Activated CD4-positive, alpha-beta T cell treated with anti-CD3 and anti-CD28 coated beads for 1 hour (primary cell): ENCODE measurements at regions not wholly inside any gene's neighbourhood (a gene's known extent, or its start where the extent isn't known, plus 50 kb on each side); places are given as distances from the start of the nearest gene placed in this dataset.

Source experiments
- DNase-seq: peaks from one replicate; pipeline ENCODE4 v3.0.0-alpha.2; 2020

DNA sequence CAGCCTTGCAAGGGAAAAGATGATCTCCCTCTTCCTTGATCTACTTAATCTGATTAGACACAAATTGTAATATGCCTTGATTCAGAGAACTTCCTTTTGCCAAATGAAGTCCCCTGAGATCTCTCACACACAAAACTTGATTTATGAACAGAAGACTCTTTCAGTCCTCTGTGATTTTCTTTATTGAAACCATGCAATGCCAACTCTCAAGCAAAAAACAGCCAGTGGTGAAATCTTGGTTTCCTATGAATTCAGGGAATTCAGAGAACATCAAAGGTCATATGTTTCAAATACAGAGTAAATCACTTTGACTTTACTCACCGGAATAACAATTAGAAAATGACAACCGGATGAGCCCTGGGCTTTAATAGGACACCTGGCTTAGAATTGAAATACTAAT, 211.7 kb downstream of the ABHD5 start:
- DNase-seq, result no peak

DNA sequence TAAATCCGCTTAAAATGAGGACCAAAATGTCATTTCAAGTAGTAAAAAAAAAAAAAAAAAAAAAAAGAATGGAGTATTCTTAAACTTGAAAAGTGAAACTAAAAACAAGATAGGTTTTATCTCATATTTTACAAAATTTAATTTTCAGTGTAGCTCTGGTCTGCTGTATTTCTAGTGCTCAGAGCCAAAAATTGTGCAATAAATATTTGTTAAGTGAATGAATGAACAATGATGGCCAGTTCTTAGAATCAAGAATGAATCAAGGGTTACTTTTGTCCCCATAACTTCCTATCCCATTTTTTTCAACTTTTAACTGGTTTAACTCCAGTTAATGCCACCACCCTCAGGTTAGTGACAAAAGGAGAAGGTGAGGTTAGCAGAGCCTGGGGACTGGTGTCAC, 214.4 kb downstream of the ABHD5 start:
- DNase-seq, result no peak

DNA sequence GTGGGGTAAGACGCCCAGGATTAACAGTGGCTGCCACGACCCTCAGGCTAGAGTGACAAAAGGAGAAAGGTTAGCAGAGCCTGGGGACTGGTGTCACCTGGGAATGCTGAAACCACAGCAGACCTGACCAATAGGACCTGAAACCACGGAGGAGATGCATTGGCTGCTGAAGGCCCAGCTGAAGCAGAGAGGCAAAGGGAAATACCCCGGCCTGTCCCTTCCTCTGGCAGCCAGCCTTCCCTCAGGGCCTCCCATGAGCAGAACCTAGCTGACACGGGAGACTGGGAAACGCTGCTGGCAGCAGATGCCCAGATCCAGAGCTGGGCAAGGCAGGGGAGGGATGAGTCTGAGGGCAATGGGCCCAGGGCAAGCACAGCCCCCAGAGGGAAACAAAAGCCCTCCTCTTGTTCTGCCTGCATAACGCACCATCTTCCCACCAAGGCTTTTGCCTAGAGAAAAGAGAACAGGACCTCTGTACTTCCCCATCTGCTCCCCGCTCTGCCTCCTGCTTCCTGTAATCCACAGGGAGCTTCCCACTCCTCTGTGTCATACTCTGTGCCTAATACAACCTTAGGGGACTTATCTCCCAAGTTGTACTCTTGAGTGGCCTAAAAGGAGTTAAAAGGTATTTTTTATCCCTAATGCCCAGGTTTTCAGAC, 216.2 kb downstream of the ABHD5 start:
- no peak for DNase-seq

GRCh38 chr3:43907508-43907858, 216.7 kb downstream of the ABHD5 start:
- no peak for DNase-seq

- no peak for DNase-seq
These were observed 217.7 kb downstream of the ABHD5 start for GRCh38 chr3:43908456-43908855.

DNA sequence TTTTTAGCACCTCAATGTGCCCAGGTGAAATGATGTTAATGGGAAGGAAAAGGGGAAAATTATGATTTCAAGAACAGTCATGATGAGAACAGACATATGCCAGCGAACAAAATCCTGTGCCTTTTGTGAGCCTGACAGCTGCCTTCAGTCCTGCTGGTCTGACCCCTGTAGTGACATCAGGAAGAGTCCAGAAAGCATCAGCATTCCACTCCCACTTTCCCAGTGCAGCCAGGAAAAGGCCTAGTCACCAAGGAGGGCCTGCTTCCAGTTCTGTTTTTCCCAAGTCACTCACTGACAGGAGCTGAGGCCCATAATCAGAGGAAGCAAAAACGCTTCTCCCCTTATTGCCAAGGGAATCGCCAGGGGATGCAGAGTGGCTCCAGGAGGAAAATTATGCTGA, 218.4 kb downstream of the ABHD5 start:
- no peak for DNase-seq

- DNase-seq, result no peak
These were observed 220.0 kb downstream of the ABHD5 start for GRCh38 chr3:43910750-43911149.

- DNase-seq, result no peak
These were observed 222.6 kb downstream of the ABHD5 start for GRCh38 chr3:43913036-43913948.

DNA sequence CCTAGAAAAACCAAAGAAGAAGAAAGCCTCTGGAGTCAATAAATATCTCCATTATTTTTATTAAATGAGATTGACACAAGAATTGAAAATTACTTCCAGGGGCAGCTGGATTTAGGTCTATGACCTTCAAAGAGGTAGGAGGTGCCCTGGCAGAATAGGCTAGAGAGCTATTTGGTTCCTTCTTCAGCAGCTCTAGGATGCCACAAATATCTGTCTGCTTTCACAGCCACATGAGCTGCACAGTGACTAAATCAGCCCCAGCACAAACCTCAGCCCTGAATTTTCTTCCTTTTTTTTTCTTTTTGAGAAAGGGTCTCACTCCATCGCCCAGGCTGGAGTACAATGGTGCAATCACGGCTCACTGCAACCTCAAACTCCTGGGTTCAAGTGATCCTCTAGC, 223.5 kb downstream of the ABHD5 start:
- DNase-seq, result no peak

DNA sequence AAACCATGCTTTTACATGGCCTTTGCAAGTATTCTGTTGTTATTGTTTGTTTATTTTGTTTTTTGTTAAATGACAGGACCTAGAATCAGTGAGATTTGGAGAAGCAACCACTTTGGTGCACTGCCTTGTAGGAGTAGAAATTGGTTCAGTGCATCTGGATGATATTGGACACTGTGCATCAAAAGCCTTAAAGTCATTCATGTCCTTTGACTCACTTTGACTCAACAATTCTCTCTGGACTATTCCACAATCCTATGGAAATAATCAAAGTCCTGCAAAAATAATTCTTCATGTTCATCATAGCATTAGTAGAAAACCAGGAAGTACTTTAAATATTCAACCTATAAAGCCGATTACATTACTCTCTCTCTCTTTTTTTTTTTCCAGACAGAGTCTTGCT, 224.8 kb downstream of the ABHD5 start:
- no peak for DNase-seq

DNA sequence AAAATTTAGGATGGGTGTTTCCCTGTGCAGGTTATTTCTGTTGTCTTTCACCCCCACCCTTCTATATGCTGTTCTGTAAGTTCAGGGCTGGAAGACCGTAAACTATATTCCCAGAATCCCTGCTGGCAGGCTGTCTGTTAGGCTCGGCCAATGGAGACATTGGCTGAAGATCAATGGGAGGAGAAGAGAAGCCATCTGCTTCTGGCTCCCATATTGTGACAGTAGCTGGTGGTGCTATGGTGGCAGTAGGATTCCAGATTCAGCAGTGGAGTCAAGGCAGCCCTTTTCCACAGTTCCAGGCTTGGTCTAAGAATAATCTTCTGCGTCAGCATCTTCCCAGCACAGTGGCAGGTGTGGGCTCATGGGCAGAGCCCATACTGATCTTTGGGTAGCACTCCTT, 226.6 kb downstream of the ABHD5 start:
- DNase-seq, result no peak

DNA sequence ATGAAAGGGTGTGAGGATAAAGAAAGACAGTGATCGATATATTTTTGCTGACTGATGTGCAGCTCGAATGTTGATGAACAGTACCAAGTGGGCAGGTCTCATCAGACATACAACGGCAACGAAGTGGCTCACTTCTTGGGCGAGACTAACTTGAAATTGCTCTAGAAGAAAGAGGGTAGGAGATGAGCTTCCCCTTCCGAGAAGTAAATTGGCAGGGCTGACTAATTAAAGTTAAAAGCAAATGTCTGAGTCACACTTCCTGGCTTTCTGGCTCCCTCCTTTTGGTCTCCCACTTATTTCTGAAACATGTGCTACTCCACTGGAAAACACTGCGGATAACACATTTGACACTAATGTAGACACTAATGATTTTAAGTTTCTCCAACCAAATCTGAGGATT, 228.3 kb downstream of the ABHD5 start:
- no peak for DNase-seq

- DNase-seq, result no peak
These were observed 230.4 kb downstream of the ABHD5 start for GRCh38 chr3:43921056-43921648.

DNA sequence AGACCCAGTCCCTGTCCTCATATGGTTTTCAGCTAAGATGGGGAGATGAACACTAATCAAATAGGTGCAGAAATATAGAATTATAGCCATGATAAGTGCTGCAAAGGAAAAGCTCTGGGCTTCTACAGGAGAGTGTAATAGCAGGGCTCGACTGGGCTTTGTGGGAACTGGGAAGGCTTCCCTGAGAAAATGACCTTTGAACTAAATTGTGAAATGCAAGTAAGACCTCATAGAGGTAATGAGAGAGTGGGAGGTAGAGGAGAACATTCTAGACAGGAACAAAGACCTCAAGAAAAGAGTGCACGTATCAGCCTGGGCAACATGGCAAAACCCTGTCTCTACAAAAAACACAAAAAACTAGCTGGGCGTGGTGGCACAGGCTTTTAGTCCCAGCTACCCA, 231.6 kb downstream of the ABHD5 start:
- DNase-seq, result no peak

DNA sequence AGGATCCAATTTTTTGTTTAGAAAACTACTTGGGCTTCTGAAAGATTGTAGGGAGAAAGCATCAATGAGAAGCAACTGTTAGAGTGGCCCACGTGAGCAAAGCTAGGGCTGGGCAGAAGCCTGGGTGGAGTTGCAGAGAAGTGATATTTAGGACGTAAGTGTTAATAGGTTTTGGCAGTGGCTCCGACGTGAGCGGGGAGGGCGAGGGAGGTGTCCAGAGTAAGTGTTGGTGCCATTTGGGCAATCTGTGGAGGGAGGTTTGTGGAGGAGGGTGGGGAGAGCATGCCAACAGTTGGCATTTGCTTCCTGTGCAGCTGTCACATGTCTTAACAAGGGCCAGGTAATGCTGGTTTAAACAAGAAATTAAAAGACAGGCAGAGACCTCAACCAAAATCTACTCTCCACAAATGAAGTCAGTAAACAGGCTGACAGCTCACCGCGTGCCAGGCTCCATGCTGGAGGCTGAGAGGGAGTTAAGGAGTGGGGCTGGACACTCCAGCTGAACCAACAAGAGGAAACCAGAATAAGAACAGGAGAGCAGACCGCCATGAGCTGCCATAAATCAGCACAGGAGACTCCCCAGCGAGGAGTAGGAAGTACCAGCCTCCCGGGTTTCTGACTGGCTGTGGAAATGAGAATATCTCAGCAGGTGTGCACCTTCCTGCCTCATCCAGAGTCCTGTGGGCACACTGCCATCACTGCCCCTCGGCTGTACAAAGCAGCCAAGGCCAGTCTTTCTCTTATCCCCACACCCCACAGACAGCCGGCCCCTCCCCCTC, 232.6 kb downstream of the ABHD5 start:
- no peak for DNase-seq

GRCh38 chr3:43926055-43926454, 235.3 kb downstream of the ABHD5 start:
- DNase-seq, result no peak

DNA sequence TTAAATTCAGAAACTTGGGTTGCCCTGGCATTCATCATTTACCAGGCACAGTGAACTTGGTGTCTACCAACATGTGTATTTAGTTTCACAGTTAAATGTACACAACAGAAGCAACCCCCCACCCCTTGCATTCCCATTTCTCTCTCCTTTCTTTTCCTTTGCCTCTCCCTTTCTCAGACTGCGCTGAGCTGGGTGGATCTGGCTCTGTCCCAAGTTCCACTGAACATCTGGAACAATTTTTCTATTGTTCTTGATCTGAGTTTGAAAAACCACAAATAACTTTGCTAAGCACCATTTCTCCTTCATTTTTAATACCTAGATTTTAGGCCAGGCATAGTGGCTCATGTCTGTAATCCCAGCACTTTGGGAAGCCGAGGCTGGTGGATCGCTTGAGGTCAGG, 242.2 kb downstream of the ABHD5 start:
- DNase-seq, result no peak

- no peak for DNase-seq
These were observed 257.3 kb downstream of the ABHD5 start for GRCh38 chr3:43948013-43948412.

DNA sequence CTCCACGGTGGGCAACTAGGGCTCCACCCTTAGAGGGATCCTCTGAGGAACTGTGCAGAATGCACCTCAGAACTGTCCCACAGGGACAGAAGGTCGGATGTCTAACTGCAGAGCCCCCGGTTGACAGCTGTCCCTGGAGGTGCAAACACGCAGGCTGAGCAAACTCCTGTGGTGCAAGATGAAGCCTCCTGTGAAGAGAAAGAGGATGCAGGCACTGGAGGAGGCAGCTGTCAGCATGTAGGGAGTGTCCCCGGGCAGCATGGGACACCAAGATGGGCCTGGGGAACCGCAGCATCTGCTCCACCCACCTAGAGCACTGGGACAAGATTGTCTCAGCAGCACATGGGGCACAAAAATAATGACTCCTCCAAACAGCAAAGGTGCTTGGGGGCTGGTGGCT, 258.9 kb downstream of the ABHD5 start:
- DNase-seq, result no peak

- DNase-seq, result no peak
These were observed 260.0 kb downstream of the ABHD5 start for GRCh38 chr3:43950775-43951174.

DNA sequence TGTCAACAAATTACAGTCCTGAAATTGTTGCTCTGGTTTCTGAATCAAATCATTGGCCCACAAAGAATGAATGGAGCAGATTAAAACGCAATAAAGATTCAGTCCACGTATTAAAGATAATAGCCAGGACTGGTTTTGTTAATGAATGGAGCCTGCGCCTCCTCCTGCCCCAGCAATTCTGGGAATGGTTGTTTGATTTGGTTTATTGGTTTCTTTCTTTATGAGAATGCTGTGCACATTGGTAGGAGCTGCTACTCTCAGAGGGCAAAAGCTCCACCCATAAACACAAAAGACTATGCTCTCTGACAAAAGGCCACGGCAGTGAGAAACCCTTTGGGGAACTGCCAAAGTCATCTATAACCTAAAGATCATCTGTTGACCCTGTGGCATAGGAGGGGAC, 261.1 kb downstream of the ABHD5 start:
- no peak for DNase-seq

DNA sequence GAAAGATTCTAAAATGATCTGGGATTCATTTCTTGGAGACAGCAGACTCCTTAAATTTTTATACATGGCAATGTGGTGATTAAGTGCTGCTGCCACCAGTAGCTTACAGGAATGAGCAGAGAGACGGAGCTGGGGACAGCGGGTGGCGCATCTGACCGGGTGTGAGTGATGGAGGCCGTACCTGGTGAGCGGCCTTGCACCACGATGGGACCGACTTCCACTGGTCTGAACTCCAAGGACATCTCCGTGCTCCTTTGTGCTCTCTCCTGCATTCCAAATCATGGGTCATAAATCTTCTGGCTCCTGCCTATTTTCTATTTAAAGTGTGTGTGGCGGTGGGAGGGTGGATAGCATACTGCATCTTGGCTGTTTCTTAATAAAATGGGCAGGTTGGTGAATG, 262.6 kb downstream of the ABHD5 start:
- DNase-seq, result no peak
